Heart left ventricle (tissue), 13 donors: ENCODE measurements at regions not wholly inside any gene's neighbourhood (a gene's known extent, or its start where the extent isn't known, plus 50 kb on each side); places are given as distances from the start of the nearest gene placed in this dataset.

Experiments
- POLR2A ChIP-seq, 2 donors: fragments of 450-650 bp; IDR thresholded peaks; one replicate each; pipeline ENCODE4 v1.6.1; 2017; ENCODE audit warnings: antibody characterized with exemption in 2 of 2, mild to moderate bottlenecking in 2 of 2, moderate library complexity in 2 of 2
- TF ChIP-seq, protein P1 (sequence below), 12 donors: fragments of 200-600 bp; sonication (generic) in 4 of 12; IDR thresholded peaks; one replicate each; pipeline versions ENCODE4 v1.5.0 to v1.8.0; 2018 to 2022; ENCODE audit warnings: antibody characterized with exemption in 12 of 12, mild to moderate bottlenecking in 5 of 12
- donor health status: ischemic (EF 13 %, LVEDD 7.1; RV severe dilation, severe dysfunction).
- donor health status: DM: no; HTN: yes; CAD: no.
- donor health status: DM: no; HTN: no; CAD: no.
- donor health status: ischemic (EF 25% LVEDD 6.9; RV normal size, moderate dysfunction).
- donor health status: ischemic (EF 25% LVEDD 5.7; RV mildly dilated, moderate dysfunction).
- donor health status: ischemic (EF 35%, LVEDD 5.7; RV mildly dilated, moderate dysfunction).
- donor health status: nonischemic (EF 11% LVEDD 7.7; RV severe dilation, severe dysfunction).
- donor health status: DM: yes; HTN: yes; CAD: no.
- donor health status: PGD.
- donor health status: ischemic (EF 29% LVEDD 5.4; RV normal size, mild dysfunction).
- donor health status: nonischemic (EF 23%, LVEDD 6.1; RV moderate dilation, normal function).

DNA sequence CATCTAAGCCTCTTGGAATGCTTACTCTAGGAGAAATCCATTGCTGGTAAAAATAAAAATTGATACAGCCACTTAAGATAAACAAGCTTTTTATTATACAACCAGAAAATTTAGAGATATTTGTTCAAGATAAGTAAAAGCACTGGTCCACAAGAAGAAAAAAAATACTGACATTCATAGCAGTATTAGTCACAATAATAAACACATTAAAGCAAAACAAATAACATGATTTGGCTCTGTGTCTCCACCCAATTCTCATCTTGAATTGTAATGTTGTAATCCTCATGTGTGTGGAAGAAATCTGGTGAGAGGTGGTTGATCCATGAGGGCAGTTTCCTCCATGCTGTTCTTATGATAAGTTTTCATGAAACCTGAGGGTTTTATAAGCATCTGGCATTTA is 1093.5 kb upstream of the ADGRB3 start:
- no peak for TF ChIP-seq POLR2A (IDR thresholded peaks at IDR 0.05)
- TF ChIP-seq, protein P1, sequence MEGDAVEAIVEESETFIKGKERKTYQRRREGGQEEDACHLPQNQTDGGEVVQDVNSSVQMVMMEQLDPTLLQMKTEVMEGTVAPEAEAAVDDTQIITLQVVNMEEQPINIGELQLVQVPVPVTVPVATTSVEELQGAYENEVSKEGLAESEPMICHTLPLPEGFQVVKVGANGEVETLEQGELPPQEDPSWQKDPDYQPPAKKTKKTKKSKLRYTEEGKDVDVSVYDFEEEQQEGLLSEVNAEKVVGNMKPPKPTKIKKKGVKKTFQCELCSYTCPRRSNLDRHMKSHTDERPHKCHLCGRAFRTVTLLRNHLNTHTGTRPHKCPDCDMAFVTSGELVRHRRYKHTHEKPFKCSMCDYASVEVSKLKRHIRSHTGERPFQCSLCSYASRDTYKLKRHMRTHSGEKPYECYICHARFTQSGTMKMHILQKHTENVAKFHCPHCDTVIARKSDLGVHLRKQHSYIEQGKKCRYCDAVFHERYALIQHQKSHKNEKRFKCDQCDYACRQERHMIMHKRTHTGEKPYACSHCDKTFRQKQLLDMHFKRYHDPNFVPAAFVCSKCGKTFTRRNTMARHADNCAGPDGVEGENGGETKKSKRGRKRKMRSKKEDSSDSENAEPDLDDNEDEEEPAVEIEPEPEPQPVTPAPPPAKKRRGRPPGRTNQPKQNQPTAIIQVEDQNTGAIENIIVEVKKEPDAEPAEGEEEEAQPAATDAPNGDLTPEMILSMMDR (IDR thresholded peaks at IDR 0.05): no peak
